OCI-LY7 (cell line): ENCODE measurements at regions not wholly inside any gene's neighbourhood (a gene's known extent, or its start where the extent isn't known, plus 50 kb on each side); places are given as distances from the start of the nearest gene placed in this dataset.

Source experiments
- CTCF ChIP-seq: fragments of 200-600 bp; sonication (generic); conservative IDR thresholded peaks from 2 replicates; pipeline ENCODE4 v1.5.1; 2014; ENCODE audit warnings: mild to moderate bottlenecking, antibody characterized with exemption, low read length, moderate library complexity, mixed read lengths
- EZH2phosphoT487 ChIP-seq: fragments of 200-600 bp; sonication (generic); IDR thresholded peaks from 2 replicates; pipeline ENCODE4 v1.6.1; 2018; ENCODE audit warnings: low read depth, borderline replicate concordance, mild to moderate bottlenecking, mixed run types, antibody characterized with exemption, low read length, moderate library complexity, mixed read lengths

GRCh38 chr1:71156590-71156989 is 75.8 kb upstream of the ZRANB2 start:
- TF ChIP-seq CTCF (no peak), EZH2phosphoT487 (no peak)
